AG09319 (cell line): ENCODE measurements at regions not wholly inside any gene's neighbourhood (a gene's known extent, or its start where the extent isn't known, plus 50 kb on each side); places are given as distances from the start of the nearest gene placed in this dataset.

Source experiments
- DNase-seq: peaks from one replicate; pipeline ENCODE4 v3.0.0-alpha.2; 2010; ENCODE audit warnings: low read depth; ENCODE audit errors: extremely low read depth
- TF ChIP-seq, protein P1 (sequence below): IDR thresholded peaks from 2 replicates; pipeline ENCODE4 v1.5.1; 2011; ENCODE audit warnings: low read depth, mild to moderate bottlenecking, inconsistent platforms, low read length, moderate library complexity

DNA sequence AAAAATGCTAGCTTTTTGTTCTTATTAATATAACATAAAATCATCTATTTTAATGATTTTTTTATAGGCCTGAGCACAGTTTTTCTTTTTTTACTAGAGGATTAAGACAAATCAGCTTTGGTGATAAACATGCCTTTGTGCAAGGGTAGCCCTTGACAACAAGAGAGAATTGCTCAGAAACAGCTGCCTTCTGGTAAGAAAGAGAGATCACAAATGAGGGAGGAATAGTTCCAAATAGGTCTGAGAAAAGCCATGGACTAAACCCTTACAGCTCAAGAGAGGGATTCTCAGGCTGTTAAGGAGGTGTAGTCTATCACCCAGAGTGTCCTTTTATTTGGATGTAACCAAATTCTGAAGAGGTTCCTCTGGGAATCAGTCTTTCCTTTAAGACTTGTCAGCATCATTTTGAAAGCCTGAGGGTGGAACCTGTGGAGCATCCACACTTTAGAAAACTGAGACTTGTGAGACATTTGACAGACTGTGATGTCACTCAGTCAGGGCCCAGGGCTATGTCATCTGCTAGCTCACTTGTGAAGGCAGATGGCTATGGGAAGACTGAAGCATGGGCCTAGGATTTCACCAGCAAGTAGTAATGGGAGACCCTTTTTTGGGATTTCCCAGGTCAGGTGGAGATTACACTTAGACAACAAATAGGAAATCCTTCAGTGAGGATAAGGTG, 102.9 kb upstream of the KCNAB1 start:
- DNase-seq: no peak
- TF ChIP-seq, protein P1, sequence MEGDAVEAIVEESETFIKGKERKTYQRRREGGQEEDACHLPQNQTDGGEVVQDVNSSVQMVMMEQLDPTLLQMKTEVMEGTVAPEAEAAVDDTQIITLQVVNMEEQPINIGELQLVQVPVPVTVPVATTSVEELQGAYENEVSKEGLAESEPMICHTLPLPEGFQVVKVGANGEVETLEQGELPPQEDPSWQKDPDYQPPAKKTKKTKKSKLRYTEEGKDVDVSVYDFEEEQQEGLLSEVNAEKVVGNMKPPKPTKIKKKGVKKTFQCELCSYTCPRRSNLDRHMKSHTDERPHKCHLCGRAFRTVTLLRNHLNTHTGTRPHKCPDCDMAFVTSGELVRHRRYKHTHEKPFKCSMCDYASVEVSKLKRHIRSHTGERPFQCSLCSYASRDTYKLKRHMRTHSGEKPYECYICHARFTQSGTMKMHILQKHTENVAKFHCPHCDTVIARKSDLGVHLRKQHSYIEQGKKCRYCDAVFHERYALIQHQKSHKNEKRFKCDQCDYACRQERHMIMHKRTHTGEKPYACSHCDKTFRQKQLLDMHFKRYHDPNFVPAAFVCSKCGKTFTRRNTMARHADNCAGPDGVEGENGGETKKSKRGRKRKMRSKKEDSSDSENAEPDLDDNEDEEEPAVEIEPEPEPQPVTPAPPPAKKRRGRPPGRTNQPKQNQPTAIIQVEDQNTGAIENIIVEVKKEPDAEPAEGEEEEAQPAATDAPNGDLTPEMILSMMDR: no peak

DNA sequence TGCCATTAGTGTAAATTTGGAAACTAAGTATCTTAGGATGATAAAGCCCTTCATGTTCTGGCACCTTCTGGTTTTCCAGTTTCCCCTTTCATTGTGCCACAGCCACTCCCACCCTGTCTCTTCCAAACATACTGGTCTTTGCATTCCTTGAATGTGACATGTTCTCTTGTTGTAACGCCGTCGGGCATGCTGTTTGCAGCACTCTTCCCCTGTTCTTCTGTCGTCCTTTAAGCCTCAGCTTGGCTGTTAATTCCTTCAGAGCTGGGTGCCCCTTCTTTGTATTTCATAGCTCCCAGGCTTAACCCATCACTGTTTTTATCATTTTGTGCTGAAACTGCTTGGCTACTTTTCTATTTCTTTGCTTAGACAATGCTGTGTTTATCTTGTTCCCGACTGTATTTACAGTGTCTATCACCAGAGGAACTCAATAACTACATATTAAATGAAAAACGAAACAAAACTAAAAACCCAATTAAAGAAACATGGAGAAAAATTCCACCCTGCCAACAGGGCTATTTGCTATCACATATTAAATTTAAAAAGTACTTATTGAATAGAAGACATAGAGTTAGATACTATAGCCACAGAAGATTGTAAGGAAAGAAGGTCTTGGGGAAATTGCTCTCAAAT, 95.4 kb upstream of the KCNAB1 start:
- DNase-seq: no peak
- TF ChIP-seq, protein P1: no peak

DNA sequence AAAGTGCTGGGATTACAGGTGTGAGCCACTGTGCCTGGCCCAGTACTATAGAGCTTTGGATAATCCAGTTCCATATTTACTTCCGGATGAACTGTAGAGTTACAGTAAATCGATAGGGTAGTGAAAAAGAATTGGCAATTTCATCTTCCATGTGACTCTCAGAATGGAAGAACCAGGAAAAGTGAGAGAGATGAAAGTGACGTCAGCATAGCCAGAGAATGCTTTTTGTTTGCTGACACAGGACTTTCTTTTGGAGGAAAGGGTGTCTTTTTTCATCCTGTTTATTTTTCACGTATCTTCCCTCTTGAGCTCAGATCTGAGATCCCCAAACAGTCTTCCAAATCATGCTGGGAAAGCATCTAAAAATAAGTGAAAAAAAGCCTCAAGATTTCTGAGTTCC, 91.2 kb upstream of the KCNAB1 start:
- TF ChIP-seq, protein P1: no peak
- no peak for DNase-seq

DNA sequence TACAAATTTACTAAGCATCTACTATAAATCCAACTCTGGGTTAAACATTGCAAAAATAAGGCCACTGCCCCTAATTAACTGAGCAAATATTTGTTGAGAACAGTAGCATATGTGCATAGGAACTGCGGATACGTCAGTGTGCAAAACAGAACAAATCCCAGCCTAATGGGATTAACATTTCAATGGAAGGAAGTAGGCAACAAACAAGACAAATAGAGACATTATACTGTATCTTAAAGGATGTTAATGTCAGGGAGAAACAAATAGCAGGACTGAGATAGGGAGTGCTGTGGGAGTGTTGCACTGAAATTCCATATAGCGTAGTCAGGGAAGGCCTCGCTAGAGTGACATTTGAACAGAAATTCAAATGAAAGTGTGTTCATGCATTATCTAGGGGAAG, 89.7 kb upstream of the KCNAB1 start:
- TF ChIP-seq, protein P1: no peak

DNA sequence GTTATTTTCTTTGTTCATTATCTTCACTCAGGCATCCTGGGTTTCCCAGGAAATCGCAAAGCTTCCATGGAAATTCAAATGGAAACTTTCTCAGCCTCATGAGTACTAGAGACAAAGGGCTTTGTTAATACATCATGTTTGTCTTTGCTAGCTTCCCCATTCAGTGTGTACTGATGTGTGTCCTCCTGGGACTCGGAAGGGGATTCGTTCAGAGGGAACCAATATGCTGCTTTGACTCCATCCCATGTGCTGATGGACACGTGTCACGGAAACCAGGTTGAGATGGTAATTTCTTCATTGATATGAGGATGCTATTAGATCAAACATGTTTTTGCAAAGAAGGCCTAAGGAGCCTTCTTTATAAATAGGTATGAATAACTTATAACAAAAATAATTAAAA, 87.0 kb upstream of the KCNAB1 start:
- no peak for DNase-seq
- TF ChIP-seq, protein P1: no peak

More for the DNA sequence above, 89.7 kb upstream of the KCNAB1 start:
- no peak for DNase-seq

DNA sequence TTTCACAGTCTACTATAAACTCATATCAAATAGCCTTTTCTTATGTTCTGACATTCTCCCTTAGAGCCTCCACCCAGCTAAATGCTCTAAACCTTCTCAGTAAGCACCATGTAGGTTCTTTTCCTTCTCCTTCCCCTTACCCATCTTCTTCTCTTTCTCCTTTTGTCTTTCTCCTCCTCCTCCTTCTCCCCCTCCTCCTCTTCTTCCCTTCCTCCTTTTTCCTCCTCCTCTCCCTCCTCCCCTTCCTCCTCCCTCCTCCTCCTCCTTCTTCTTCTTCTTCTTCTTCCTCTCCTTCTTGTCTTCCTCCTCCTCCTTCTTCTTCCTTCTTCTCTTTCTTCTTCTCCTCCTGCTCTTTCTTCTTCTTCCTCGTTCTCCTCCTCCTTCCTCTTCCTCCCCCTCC, 85.2 kb upstream of the KCNAB1 start:
- TF ChIP-seq, protein P1: no peak

DNA sequence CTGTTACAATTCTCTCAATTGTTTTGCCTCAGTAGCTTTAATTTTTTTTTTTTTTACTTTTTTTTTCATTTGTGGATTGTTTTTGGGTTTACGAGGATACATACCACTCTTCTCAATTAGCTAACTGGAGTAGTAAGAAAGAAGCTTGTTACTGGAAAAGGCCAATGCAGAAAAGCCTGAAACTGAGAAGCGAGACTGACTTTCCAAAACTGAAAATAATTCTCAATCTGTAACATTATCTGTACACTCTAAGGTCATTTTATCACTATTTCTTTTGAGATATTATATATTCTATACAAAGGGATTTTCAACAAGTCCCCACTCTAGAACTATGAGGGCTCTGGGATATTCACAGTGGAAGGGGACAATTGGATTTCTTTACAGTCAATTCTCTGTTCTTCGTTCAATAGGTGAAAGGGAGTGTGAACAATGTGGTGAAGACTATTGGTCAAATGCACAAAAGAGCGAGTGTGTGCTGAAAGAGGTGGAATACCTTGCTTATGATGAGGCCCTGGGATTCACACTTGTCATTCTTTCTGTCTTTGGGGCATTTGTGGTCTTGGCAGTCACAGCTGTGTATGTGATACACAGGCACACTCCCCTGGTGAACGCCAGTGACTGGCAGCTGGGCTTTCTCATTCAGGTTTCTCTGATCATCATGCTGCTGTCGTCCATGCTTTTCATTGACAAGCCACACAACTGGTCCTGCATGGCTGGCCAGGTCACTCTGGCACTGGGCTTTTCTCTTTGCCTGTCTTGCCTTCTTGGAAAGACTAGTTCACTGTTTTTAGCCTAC, 83.9 kb upstream of the KCNAB1 start:
- TF ChIP-seq, protein P1: no peak
- no peak for DNase-seq

More for the DNA sequence above, 85.2 kb upstream of the KCNAB1 start:
- DNase-seq: no peak
